SK-N-SH (cell line): ENCODE measurements at regions not wholly inside any gene's neighbourhood (a gene's known extent, or its start where the extent isn't known, plus 50 kb on each side); places are given as distances from the start of the nearest gene placed in this dataset.

Experiments
- CTCF ChIA-PET: fragments of 300-600, 350-600 bp; formaldehyde crosslinking; extraction: SDS; loops from one replicate; lab custom pipeline; 2021; lab: Yijun Ruan, JAX
- POLR2A ChIA-PET: fragments of 350-600 bp; sonication (Branson Sonifier 250); formaldehyde crosslinking; extraction: SDS; loops from one replicate; lab custom pipeline; 2020; ENCODE audit warnings: antibody characterized with exemption, inconsistent platforms; lab: Yijun Ruan, JAX
- DNase-seq: peaks from one replicate; pipeline ENCODE4 v3.0.0; 2012
- H2AFZ ChIP-seq: fragments of 200-600 bp; sonication (generic); 2 replicates; pipeline ENCODE4 v1.8.1; 2016; ENCODE audit warnings: antibody characterized with exemption, mild to moderate bottlenecking, low read depth
- H3F3A ChIP-seq: fragments of 200-600 bp; sonication (generic); replicated peaks from 2 replicates; pipeline ENCODE3; 2016; ENCODE audit warnings: antibody characterized with exemption, mild to moderate bottlenecking; ENCODE audit not compliant: insufficient read depth
- H3K27ac ChIP-seq, 2 experiments: fragments of 200-500 bp in 1 of 2; fragments of 200-600 bp in 1 of 2; sonication (Bioruptor generic) in 1 of 2; sonication (generic), shearing (Covaris generic) in 1 of 2; 2 replicates each; pipeline versions ENCODE4 v1.5.1 to v1.6.1; 2014 to 2016; ENCODE audit warnings: low read depth in 2 of 2, inconsistent platforms in 1 of 2, low read length in 1 of 2, mild to moderate bottlenecking in 1 of 2, mixed read lengths in 1 of 2
- H3K27me3 ChIP-seq: fragments of 200-600 bp; sonication (generic), shearing (Covaris generic); 2 replicates; pipeline ENCODE4 v1.6.1; 2016; ENCODE audit warnings: mixed run types; ENCODE audit not compliant: insufficient read depth
- H3K36me3 ChIP-seq, 2 experiments: fragments of 200-500 bp in 1 of 2; fragments of 200-600 bp in 1 of 2; sonication (Bioruptor generic) in 1 of 2; sonication (generic) in 1 of 2; replicated peaks in 1 of 2; 2 replicates each; pipeline versions ENCODE3 to v1.5.1; 2014 to 2016; ENCODE audit warnings: low read length in 1 of 2, mild to moderate bottlenecking in 1 of 2; ENCODE audit not compliant: insufficient read depth in 2 of 2, control insufficient read depth in 1 of 2
- H3K4me1 ChIP-seq, 2 experiments: fragments of 200-500 bp in 1 of 2; fragments of 200-600 bp in 1 of 2; sonication (Bioruptor generic) in 1 of 2; sonication (generic), shearing (Covaris generic) in 1 of 2; 2 replicates each; pipeline versions ENCODE4 v1.5.1 to v1.6.1; 2014 to 2016; ENCODE audit warnings: low read depth in 1 of 2, low read length in 1 of 2, mixed run types in 1 of 2; ENCODE audit not compliant: insufficient read depth in 2 of 2, control insufficient read depth in 1 of 2
- H3K4me2 ChIP-seq: fragments of 200-600 bp; sonication (generic), shearing (Covaris generic); 2 replicates; pipeline ENCODE4 v1.6.1; 2017; ENCODE audit warnings: mixed run types
- H3K4me3 ChIP-seq, 2 experiments: fragments of 200-500 bp in 1 of 2; fragments of 200-600 bp in 1 of 2; sonication (Bioruptor generic) in 1 of 2; sonication (generic), shearing (Covaris generic) in 1 of 2; 2 replicates each; pipeline versions ENCODE4 v1.5.1 to v1.8.1; 2014 to 2016; ENCODE audit warnings: low read depth in 2 of 2, inconsistent platforms in 1 of 2, low read length in 1 of 2, mild to moderate bottlenecking in 1 of 2, mixed read lengths in 1 of 2, moderate library complexity in 1 of 2
- H3K79me2 ChIP-seq: fragments of 200-600 bp; sonication (generic); 2 replicates; pipeline ENCODE4 v1.8.1; 2017; ENCODE audit warnings: mild to moderate bottlenecking; ENCODE audit not compliant: insufficient read depth
- H3K9ac ChIP-seq: fragments of 200-600 bp; sonication (generic); 2 replicates; pipeline ENCODE4 v1.6.1; 2017; ENCODE audit warnings: mixed run types
- H3K9me2 ChIP-seq: fragments of 200-600 bp; sonication (generic); 2 replicates; pipeline ENCODE4 v1.6.1; 2017; ENCODE audit warnings: mixed run types
- H3K9me3 ChIP-seq: fragments of 200-600 bp; sonication (generic); 2 replicates; pipeline ENCODE4 v1.6.1; 2017; ENCODE audit warnings: mixed run types, mild to moderate bottlenecking, moderate library complexity
- H4K20me1 ChIP-seq: fragments of 200-600 bp; sonication (generic); 2 replicates; pipeline ENCODE4 v1.6.1; 2017; ENCODE audit warnings: mild to moderate bottlenecking, mixed run types; ENCODE audit not compliant: insufficient read depth
- CHD2 ChIP-seq: fragments of 150-350 bp; IDR thresholded peaks from 2 replicates; pipeline ENCODE4 v1.6.1; 2018; ENCODE audit warnings: low read length; ENCODE audit not compliant: partially characterized antibody
- CTCF ChIP-seq: fragments of 200-600 bp; sonication (generic); IDR thresholded peaks from 2 replicates; pipeline ENCODE4 v1.6.1; 2017; ENCODE audit warnings: antibody characterized with exemption, mild to moderate bottlenecking, moderate library complexity
- ELF1 ChIP-seq: IDR thresholded peaks from 2 replicates; pipeline ENCODE4 v1.4.0; 2012
- EP300 ChIP-seq, 2 experiments: IDR thresholded peaks; 2 replicates each; pipeline versions ENCODE4 v1.4.0 to v1.6.1; 2012; ENCODE audit warnings: borderline replicate concordance in 1 of 2, low read depth in 1 of 2, low read length in 1 of 2
- EZH2phosphoT487 ChIP-seq: fragments of 200-600 bp; sonication (generic); IDR thresholded peaks from 2 replicates; pipeline ENCODE4 v1.6.1; 2017; ENCODE audit warnings: low read depth, mixed run types, mild to moderate bottlenecking, antibody characterized with exemption, moderate library complexity, borderline replicate concordance
- FOSL2 ChIP-seq: IDR thresholded peaks from 2 replicates; pipeline ENCODE4 v1.4.0; 2012; ENCODE audit warnings: low read depth, mild to moderate bottlenecking, moderate library complexity, borderline replicate concordance
- GABPA ChIP-seq: IDR thresholded peaks from 2 replicates; pipeline ENCODE4 v1.4.0; 2012; ENCODE audit warnings: low read depth, mild to moderate bottlenecking
- MEF2A ChIP-seq: IDR thresholded peaks from 2 replicates; pipeline ENCODE4 v1.4.0; 2012; ENCODE audit warnings: low read depth, borderline replicate concordance
- MXI1 ChIP-seq: IDR thresholded peaks from 2 replicates; pipeline ENCODE4 v1.6.1; 2012; ENCODE audit warnings: mild to moderate bottlenecking, low read depth, low read length, improper control_type of control experiment
- NFIC ChIP-seq: IDR thresholded peaks from 2 replicates; pipeline ENCODE4 v1.4.0; 2012; ENCODE audit warnings: borderline replicate concordance
- NRF1 ChIP-seq: IDR thresholded peaks from 2 replicates; pipeline ENCODE4 v1.6.1; 2012; ENCODE audit warnings: low read depth, mild to moderate bottlenecking, low read length
- RAD21 ChIP-seq: IDR thresholded peaks from 2 replicates; pipeline ENCODE4 v1.6.1; 2012; ENCODE audit warnings: mild to moderate bottlenecking, low read length
- RFX5 ChIP-seq: IDR thresholded peaks from 2 replicates; pipeline ENCODE4 v1.6.1; 2012; ENCODE audit warnings: mild to moderate bottlenecking, improper control_type of control experiment, low read length
- TEAD4 ChIP-seq: IDR thresholded peaks from 2 replicates; pipeline ENCODE4 v1.4.0; 2012; ENCODE audit warnings: mild to moderate bottlenecking, borderline replicate concordance; ENCODE audit not compliant: insufficient read depth
- WGBS: methylation state at CpG from one replicate; pipeline ENCODE4 v1.1.6; 2017; ENCODE audit warnings: low lambda C conversion rate; 5-methylcytosine and 5-hydroxymethylcytosine counted together

- H3K9ac ChIP-seq, result no peak overlapping the region
- no peaks in the 10 kb centered on the region for H3K79me2 ChIP-seq
- no peaks in the 10 kb centered on the region for H3F3A ChIP-seq
- H3K4me3 ChIP-seq, result no peak overlapping the region
- no peak overlapping the region for H3K27ac ChIP-seq
- no peak for DNase-seq
- H3K9me2 ChIP-seq, result no peaks in the 10 kb centered on the region
- no peak for TF ChIP-seq EZH2phosphoT487
- TF ChIP-seq FOSL2, result no peak
- TF ChIP-seq NRF1, result no peak
- TF ChIP-seq CHD2, result no peak
- no peak for TF ChIP-seq TEAD4
- no peak for TF ChIP-seq EP300 (IDR thresholded peaks at IDR 0.05; ENCODE audit: borderline replicate concordance in 1 of 2, low read depth in 1 of 2, low read length in 1 of 2)
- no peak for TF ChIP-seq RFX5
- TF ChIP-seq RAD21, result no peak
- no peak for TF ChIP-seq GABPA
- no peak for TF ChIP-seq ELF1
- H2AFZ ChIP-seq, result no peak overlapping the region
- WGBS, result 33% methylated on average over 3 of the region's 3 CpGs
- no peaks in the 10 kb centered on the region for H4K20me1 ChIP-seq
- ChIA-PET POLR2A (no interaction called here), CTCF (no interaction called here)
- no peaks in the 10 kb centered on the region for H3K4me1 ChIP-seq
- H3K27me3 ChIP-seq, result no peaks in the 10 kb centered on the region
- H3K9me3 ChIP-seq, result peaks cover 3% of the 10 kb centered on the region; the same call in 1 of the 2 replicates
- no peak overlapping the region for H3K4me2 ChIP-seq
- no peaks in the 10 kb centered on the region for H3K36me3 ChIP-seq
These were observed 1183.7 kb upstream of the CELF2 start for GRCh38 chr10:9833942-9834341.

GRCh38 chr10:9834434-9834833 lies 1183.2 kb upstream of the CELF2 start:
- ChIA-PET CTCF (no interaction called here), POLR2A (no interaction called here)
- no peaks in the 10 kb centered on the region for H3K36me3 ChIP-seq
- no peaks in the 10 kb centered on the region for H3F3A ChIP-seq
- no peak overlapping the region for H3K27ac ChIP-seq
- peaks cover 3% of the 10 kb centered on the region; the same call in 1 of the 2 replicates for H3K9me3 ChIP-seq
- no peaks in the 10 kb centered on the region for H3K79me2 ChIP-seq
- H4K20me1 ChIP-seq, result no peaks in the 10 kb centered on the region
- no peaks in the 10 kb centered on the region for H3K9me2 ChIP-seq
- 6% methylated on average over 1 of the region's 1 CpG for WGBS
- no peak overlapping the region for H2AFZ ChIP-seq
- no peaks in the 10 kb centered on the region for H3K4me1 ChIP-seq
- H3K4me2 ChIP-seq, result no peak overlapping the region
- DNase-seq, result no peak
- H3K27me3 ChIP-seq, result no peaks in the 10 kb centered on the region
- no peak for TF ChIP-seq ELF1
- TF ChIP-seq CHD2, result no peak
- TF ChIP-seq MXI1, result no peak
- no peak for TF ChIP-seq MEF2A
- no peak for TF ChIP-seq EZH2phosphoT487
- no peak for TF ChIP-seq CTCF
- no peak for TF ChIP-seq NFIC
- H3K4me3 ChIP-seq, result no peak overlapping the region
- H3K9ac ChIP-seq, result no peak overlapping the region
